ENCODE measurements at regions not wholly inside any gene's neighbourhood (a gene's known extent, or its start where the extent isn't known, plus 50 kb on each side); places are given as distances from the start of the nearest gene placed in this dataset.

- DNase-seq: no peak
These were observed 587.4 kb downstream of the METTL4 start for GRCh38 chr18:1983746-1984515.

DNA sequence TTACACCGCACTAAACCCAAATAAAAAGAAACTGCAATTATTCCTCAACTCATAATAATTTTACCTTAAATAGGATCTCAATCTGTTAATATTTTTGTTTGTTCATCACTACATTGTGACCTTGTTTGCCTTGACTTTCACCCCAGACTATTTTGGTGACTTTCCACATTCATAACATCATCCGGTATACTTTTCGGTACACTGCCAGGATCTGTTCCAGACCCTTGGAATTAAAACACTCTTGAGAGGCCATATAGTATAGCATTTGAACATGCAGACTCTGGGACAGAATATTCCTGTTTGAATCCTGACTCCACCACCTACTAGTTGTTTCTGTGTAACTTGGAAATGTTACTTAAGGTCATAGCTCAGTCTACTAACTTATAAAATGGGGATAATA lies 577.4 kb downstream of the METTL4 start:
- DNase-seq: no peak

DNA sequence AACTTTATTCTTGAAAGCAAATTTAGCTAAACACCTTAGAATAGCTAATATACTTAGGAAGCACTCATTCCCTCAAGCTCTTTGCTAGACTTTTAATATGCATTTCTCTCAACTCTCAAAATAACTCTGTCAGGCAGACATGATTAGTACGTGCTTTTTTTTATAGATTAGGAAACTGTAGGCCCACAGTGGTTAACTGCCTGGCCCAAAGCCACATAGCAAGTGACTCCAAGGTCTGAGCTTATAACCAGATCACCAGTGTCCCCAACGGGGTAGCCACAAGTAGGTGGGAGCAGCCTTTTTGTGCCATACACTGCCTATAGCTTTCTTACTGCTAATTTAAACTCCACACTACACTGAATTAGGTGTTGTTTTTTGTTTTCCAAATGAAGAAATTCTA lies 576.8 kb downstream of the METTL4 start:
- no peak for DNase-seq

- DNase-seq: no peak
These were observed 576.2 kb downstream of the METTL4 start for GRCh38 chr18:1995041-1995612.

- no peak for DNase-seq
These were observed 573.2 kb downstream of the METTL4 start for GRCh38 chr18:1998121-1998520.

- DNase-seq: no peak
These were observed 571.9 kb downstream of the METTL4 start for GRCh38 chr18:1999387-1999786.

- no peak for DNase-seq
These were observed 569.2 kb downstream of the METTL4 start for GRCh38 chr18:2002151-2002550.

GRCh38 chr18:2002604-2003003 lies 568.7 kb downstream of the METTL4 start:
- DNase-seq: no peak

GRCh38 chr18:2009942-2010697 lies 561.2 kb downstream of the METTL4 start:
- no peak for DNase-seq

GRCh38 chr18:2027016-2027415 lies 544.3 kb downstream of the METTL4 start:
- no peak for DNase-seq

DNA sequence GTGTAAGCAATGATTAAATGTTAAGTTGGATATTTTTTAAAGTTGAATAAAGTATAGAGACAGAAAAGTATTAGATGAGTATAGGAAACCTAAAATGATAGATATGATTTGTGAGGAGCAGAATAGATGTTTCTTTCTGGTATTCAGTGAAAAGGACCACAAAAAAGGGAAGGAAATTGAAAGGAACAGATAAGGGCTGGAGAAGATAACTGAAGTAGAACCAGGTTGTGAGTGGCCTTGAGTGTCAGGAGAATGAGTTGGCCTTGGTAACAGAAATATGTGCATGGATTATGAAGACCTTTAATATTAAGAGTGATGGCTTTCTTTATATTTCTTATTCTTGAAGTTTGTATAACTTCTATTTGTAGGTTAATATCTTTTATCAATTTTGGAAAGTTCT lies 543.5 kb downstream of the METTL4 start:
- no peak for DNase-seq

GRCh38 chr18:2028986-2029385 lies 542.3 kb downstream of the METTL4 start:
- no peak for DNase-seq

- no peak for DNase-seq
These were observed 540.7 kb downstream of the METTL4 start for GRCh38 chr18:2030647-2031046.

GRCh38 chr18:2032036-2032435 lies 539.3 kb downstream of the METTL4 start:
- DNase-seq: no peak

- DNase-seq: no peak
These were observed 536.2 kb downstream of the METTL4 start for GRCh38 chr18:2035056-2035455.

- no peak for DNase-seq
These were observed 535.2 kb downstream of the METTL4 start for GRCh38 chr18:2036086-2036485.

DNA sequence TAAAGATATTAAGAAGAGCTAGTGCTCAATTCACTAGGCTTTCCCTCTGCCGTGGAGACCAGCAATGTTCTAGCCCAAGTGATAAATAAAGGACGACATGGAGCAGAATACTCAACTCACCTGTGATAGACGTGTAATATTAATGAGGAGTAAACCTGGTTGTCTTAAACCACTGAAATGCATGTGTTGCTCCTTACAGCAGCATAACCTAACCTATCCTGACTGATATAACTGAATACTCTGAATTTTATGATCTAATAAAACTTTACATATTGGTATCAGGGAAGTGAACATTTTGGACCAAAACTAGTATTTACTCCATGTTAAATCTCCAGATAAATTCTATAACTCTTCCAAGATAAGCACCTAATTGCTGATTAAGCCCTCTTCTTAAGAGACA lies 531.0 kb downstream of the METTL4 start:
- DNase-seq: no peak

- no peak for DNase-seq
These were observed 521.3 kb downstream of the METTL4 start for GRCh38 chr18:2049986-2050385.

- no peak for DNase-seq
These were observed 520.6 kb downstream of the METTL4 start for GRCh38 chr18:2050702-2051201.

DNA sequence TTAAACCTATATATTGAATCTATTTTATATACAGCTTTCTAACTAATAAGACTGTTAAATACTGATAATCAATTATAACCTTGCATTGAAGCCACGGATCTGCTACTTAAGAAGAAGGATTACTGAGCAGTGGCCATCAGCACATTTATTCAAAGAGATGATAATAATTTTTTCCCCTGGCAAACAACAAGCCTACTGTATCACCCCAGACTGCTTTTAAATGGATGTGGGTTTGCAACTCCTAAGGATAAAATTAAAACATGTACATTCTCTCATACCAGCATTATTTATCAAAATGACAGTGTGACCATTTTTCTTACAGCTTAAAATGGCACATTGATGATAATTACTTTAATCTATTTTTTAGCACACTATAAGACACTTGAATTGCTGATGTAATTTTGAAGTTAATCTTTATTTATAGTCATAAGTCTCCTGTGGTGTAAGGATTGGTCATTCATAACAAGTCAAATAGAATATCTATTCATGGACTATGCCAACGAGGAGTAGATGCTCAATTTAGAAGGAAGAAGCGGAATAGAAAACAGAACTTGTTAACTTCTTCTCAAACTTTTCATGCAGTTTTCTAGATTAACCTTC lies 517.7 kb downstream of the METTL4 start:
- no peak for DNase-seq

DNA sequence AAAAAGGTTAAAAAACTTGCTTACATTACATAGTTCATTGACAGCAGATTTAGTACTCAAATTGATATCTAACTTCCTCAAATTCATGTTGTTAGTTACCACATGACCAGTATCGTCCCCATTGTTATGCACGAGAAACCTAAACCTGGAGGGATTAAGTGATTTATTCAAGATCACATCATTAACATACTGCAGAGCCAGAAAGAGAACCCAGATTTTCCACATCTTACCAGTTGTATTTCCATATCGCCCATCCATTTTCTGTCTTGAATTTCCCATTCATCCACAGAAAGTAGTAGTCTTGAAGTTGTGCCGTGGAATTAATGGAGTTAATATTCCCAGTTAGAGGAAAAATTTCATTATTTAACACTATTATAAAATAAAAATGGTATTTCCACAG lies 512.0 kb downstream of the METTL4 start:
- no peak for DNase-seq

- DNase-seq: no peak
These were observed 511.2 kb downstream of the METTL4 start for GRCh38 chr18:2060086-2060485.

DNA sequence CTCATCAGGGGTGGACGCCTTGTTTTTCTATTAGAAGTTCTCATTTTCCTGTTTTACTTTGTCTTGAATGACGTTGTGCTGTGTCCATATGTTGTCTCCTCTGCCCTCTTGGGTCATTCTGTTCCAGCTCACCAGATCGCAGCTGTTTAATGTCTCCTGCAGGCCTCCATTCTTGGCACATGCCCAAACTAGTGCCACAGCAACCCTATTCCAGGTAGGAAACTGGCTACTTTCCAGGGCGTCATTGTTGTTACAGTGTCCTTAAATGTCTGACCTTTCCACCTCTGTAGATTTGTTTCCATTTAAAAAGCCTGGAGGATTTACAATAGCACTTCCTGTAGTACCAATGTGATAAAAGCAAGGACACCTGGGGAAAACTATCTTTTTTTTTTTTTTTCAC lies 500.7 kb downstream of the METTL4 start:
- no peak for DNase-seq

DNA sequence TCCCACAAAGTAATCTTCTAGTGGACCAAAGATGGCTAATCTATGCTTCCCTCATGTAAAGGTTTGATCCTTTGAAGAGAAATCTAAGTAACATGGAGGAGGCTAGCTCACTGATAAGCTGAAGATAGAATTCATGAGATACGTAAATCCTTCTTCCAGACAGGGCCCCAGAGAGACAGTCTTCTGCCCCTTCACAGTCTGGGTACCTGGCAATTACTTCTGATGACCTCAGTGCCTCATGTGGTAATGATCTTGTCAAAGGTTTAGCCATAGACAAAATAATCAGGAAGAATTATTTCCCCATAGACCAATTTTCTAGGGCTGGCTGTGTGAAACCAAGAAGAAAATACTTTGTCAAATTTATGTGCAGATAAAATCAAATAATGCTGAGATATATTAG lies 495.8 kb downstream of the METTL4 start:
- DNase-seq: no peak

All from stimulated activated naive CD4-positive, alpha-beta T cell (primary cell).